Keratinocyte (primary cell): ENCODE measurements at regions not wholly inside any gene's neighbourhood (a gene's known extent, or its start where the extent isn't known, plus 50 kb on each side); places are given as distances from the start of the nearest gene placed in this dataset.

ENCODE experiments used
- DNase-seq: peaks from one replicate; pipeline ENCODE4 v3.0.0-alpha.2; 2011; ENCODE audit warnings: low read depth, missing footprints, low spot score
- FAIRE-seq: peaks from 2 replicates; lab custom pipeline; 2011; peaks lifted over from hg19 to GRCh38; lab: Jason Lieb, UNC
- H2AFZ ChIP-seq: 2 replicates; pipeline ENCODE4 v1.6.0; 2012; ENCODE audit warnings: low read length, control low read depth, inconsistent platforms; ENCODE audit not compliant: control insufficient read depth
- H3K27ac ChIP-seq: 2 replicates; pipeline ENCODE4 v1.5.1; 2011; ENCODE audit warnings: low read length; ENCODE audit not compliant: control insufficient read depth, insufficient read depth
- H3K27me3 ChIP-seq: 3 replicates; pipeline ENCODE4 v1.6.0; 2011; ENCODE audit warnings: low read length; ENCODE audit not compliant: control insufficient read depth, insufficient read depth; ENCODE audit errors: extremely low read depth
- H3K36me3 ChIP-seq, 2 experiments: 2 replicates in 1 of 2; 3 replicates in 1 of 2; pipeline ENCODE4 v1.5.1; 2011; ENCODE audit warnings: low read length in 2 of 2, mild to moderate bottlenecking in 1 of 2; ENCODE audit not compliant: control insufficient read depth in 2 of 2, insufficient read depth in 2 of 2; ENCODE audit errors: extremely low read depth in 1 of 2
- H3K4me1 ChIP-seq: 3 replicates; pipeline ENCODE4 v1.5.1; 2011; ENCODE audit warnings: low read length; ENCODE audit not compliant: control insufficient read depth, insufficient read depth; ENCODE audit errors: extremely low read depth
- H3K4me2 ChIP-seq: 3 replicates; pipeline ENCODE4 v1.6.0; 2011; ENCODE audit warnings: low read depth, low read length; ENCODE audit not compliant: control insufficient read depth, insufficient read depth; ENCODE audit errors: extremely low read depth
- H3K4me3 ChIP-seq, 3 experiments: fragments of 200-600 bp in 1 of 3; sonication (generic) in 1 of 3; 2 replicates in 2 of 3; 3 replicates in 1 of 3; pipeline ENCODE4 v1.5.1; 2011 to 2016; ENCODE audit warnings: low read length in 3 of 3, mild to moderate bottlenecking in 3 of 3, control low read depth in 2 of 3, inconsistent platforms in 1 of 3, low read depth in 1 of 3, mixed read lengths in 1 of 3, mixed run types in 1 of 3, moderate library complexity in 1 of 3; ENCODE audit not compliant: control insufficient read depth in 2 of 3, insufficient read depth in 2 of 3; ENCODE audit errors: extremely low read depth in 1 of 3
- H3K79me2 ChIP-seq: 2 replicates; pipeline ENCODE4 v1.6.0; 2012; ENCODE audit warnings: low read length; ENCODE audit not compliant: control insufficient read depth, insufficient read depth
- H3K9ac ChIP-seq: 3 replicates; pipeline ENCODE4 v1.6.0; 2011; ENCODE audit warnings: low read length; ENCODE audit not compliant: control insufficient read depth, insufficient read depth; ENCODE audit errors: extremely low read depth
- H3K9me1 ChIP-seq: 3 replicates; pipeline ENCODE4 v1.6.0; 2011; ENCODE audit warnings: low read length; ENCODE audit not compliant: control insufficient read depth, insufficient read depth; ENCODE audit errors: extremely low read depth
- H3K9me3 ChIP-seq: 2 replicates; pipeline ENCODE4 v1.5.1; 2012; ENCODE audit warnings: low read depth, low read length; ENCODE audit not compliant: control insufficient read depth
- H4K20me1 ChIP-seq: 3 replicates; pipeline ENCODE4 v1.6.0; 2011; ENCODE audit warnings: low read length; ENCODE audit not compliant: control insufficient read depth, insufficient read depth; ENCODE audit errors: extremely low read depth
- EZH2 ChIP-seq: IDR thresholded peaks from one replicate; pipeline ENCODE4 v1.6.1; 2012; ENCODE audit warnings: inconsistent platforms, mild to moderate bottlenecking, low read length, moderate library complexity
- dilution Hi-C: fragments of 300-500 bp; cut with MboI; formaldehyde crosslinking; loops from one replicate; pipeline ENCODE4 v1.7.0; 2020; ENCODE audit warnings: low sequenced_read_pairs; ENCODE audit not compliant: extremely low pct_ligation_motif_present
- TF ChIP-seq, protein P1 (sequence below), 3 experiments: IDR thresholded peaks in 1 of 3; conservative IDR thresholded peaks in 1 of 3; optimal IDR thresholded peaks in 1 of 3; 2 replicates in 2 of 3; 3 replicates in 1 of 3; pipeline versions ENCODE3 to v1.5.1; 2011; ENCODE audit warnings: low read length in 3 of 3, mild to moderate bottlenecking in 3 of 3, moderate library complexity in 2 of 3, control low read depth in 1 of 3, inconsistent platforms in 1 of 3; ENCODE audit not compliant: insufficient read depth in 2 of 3; ENCODE audit errors: extremely low read depth in 1 of 3

GRCh38 chr3:152160350-152161011 is 108.2 kb upstream of the MBNL1 start:
- Histone ChIP-seq H3K79me2 (no peaks in the 10 kb centered on the region), H4K20me1 (no peaks in the 10 kb centered on the region), H3K4me1 (no peaks in the 10 kb centered on the region), H3K9me3 (no peaks in the 10 kb centered on the region), H3K36me3 (no peaks in the 10 kb centered on the region), H3K27ac (no peak overlapping the region), H3K9ac (no peak overlapping the region), H2AFZ (no peak overlapping the region), H3K4me3 (no peak overlapping the region), H3K4me2 (no peak overlapping the region), H3K27me3 (no peaks in the 10 kb centered on the region), H3K9me1 (no peaks in the 10 kb centered on the region)
- FAIRE-seq (peak; percentile 23), DNase-seq (no peak)
- dilution Hi-C loops, result no loop called here
- TF ChIP-seq, protein P1, sequence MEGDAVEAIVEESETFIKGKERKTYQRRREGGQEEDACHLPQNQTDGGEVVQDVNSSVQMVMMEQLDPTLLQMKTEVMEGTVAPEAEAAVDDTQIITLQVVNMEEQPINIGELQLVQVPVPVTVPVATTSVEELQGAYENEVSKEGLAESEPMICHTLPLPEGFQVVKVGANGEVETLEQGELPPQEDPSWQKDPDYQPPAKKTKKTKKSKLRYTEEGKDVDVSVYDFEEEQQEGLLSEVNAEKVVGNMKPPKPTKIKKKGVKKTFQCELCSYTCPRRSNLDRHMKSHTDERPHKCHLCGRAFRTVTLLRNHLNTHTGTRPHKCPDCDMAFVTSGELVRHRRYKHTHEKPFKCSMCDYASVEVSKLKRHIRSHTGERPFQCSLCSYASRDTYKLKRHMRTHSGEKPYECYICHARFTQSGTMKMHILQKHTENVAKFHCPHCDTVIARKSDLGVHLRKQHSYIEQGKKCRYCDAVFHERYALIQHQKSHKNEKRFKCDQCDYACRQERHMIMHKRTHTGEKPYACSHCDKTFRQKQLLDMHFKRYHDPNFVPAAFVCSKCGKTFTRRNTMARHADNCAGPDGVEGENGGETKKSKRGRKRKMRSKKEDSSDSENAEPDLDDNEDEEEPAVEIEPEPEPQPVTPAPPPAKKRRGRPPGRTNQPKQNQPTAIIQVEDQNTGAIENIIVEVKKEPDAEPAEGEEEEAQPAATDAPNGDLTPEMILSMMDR (optimal IDR thresholded peaks at IDR 0.05 in 1 of 3, IDR thresholded peaks at IDR 0.05 in 1 of 3, conservative IDR thresholded peaks at IDR 0.05 in 1 of 3; ENCODE audit: extremely low read depth in 1 of 3, insufficient read depth in 2 of 3, low read length in 3 of 3), result no peak
- no peak for TF ChIP-seq EZH2

DNA sequence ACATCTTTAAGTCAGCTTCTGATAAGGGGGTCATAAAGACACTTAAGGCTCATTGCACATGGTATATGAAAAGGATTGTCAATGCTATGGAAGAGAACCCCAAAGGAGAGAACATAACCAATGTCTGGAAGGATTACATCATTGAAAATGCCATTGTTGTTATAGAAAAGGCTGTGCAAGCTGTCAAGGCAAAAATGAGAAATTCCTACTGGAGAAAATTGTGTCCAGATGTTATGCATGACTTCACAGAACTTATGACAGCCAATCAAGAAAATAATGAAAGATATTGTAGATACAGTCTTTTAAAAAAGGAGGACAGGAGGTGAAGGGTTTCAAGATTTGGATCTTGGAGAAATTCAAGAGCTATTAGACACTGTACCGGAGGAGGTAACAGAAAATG is 96.3 kb upstream of the MBNL1 start:
- no peaks in the 10 kb centered on the region for H3K9me3 ChIP-seq
- H3K4me1 ChIP-seq, result peaks cover 15% of the 10 kb centered on the region
- TF ChIP-seq, protein P1 (optimal IDR thresholded peaks at IDR 0.05 in 1 of 3, IDR thresholded peaks at IDR 0.05 in 1 of 3, conservative IDR thresholded peaks at IDR 0.05 in 1 of 3; ENCODE audit: extremely low read depth in 1 of 3, insufficient read depth in 2 of 3, low read length in 3 of 3), result no peak
- no peak for TF ChIP-seq EZH2
- dilution Hi-C loops, result no loop called here
- H3K27me3 ChIP-seq, result no peaks in the 10 kb centered on the region
- H3K79me2 ChIP-seq, result no peaks in the 10 kb centered on the region
- DNase-seq (no peak), FAIRE-seq (no peak)
- H2AFZ ChIP-seq, result no peak overlapping the region
- no peaks in the 10 kb centered on the region for H3K36me3 ChIP-seq
- H3K9me1 ChIP-seq, result no peaks in the 10 kb centered on the region
- H3K4me2 ChIP-seq, result no peak overlapping the region
- no peak overlapping the region for H3K27ac ChIP-seq
- H4K20me1 ChIP-seq, result no peaks in the 10 kb centered on the region
- no peak overlapping the region for H3K4me3 ChIP-seq
- H3K9ac ChIP-seq, result no peak overlapping the region
